Stimulated activated effector memory CD8-positive, alpha-beta T cell treated with anti-CD3 and anti-CD28 coated beads, Interleukin-12 subunit alpha, Interleukin-12 subunit beta, amount 100 ng/mL, for 72 hours (primary cell): ENCODE measurements at regions not wholly inside any gene's neighbourhood (a gene's known extent, or its start where the extent isn't known, plus 50 kb on each side); places are given as distances from the start of the nearest gene placed in this dataset.
A peak's percentile ranks its signal among the peaks of the same experiment; 100 is the strongest.

Experiments
- ATAC-seq: fragments of 150-1000 bp; cut with Tn5 transposase; 2 replicates; pipeline ENCODE4 v1.10.0; 2021
- DNase-seq, 2 donors: peaks; one replicate each; pipeline ENCODE4 v3.0.0; 2021 to 2022; ENCODE audit warnings: low spot score in 2 of 2
- H3K27ac Mint-ChIP-seq: one replicate; pipeline ENCODE4 v1.8.0; 2022; ENCODE audit warnings: mild to moderate bottlenecking, mixed read lengths
- H3K36me3 Mint-ChIP-seq: one replicate; pipeline ENCODE4 v1.8.0; 2022; ENCODE audit warnings: mild to moderate bottlenecking, mixed read lengths
- H3K4me1 Mint-ChIP-seq: one replicate; pipeline ENCODE4 v1.8.0; 2022; ENCODE audit warnings: mixed read lengths
- H3K4me3 Mint-ChIP-seq: one replicate; pipeline ENCODE4 v1.8.0; 2022; ENCODE audit warnings: mild to moderate bottlenecking, mixed read lengths
- H3K9me3 Mint-ChIP-seq: one replicate; pipeline ENCODE4 v1.8.0; 2022; ENCODE audit warnings: mixed read lengths

DNA sequence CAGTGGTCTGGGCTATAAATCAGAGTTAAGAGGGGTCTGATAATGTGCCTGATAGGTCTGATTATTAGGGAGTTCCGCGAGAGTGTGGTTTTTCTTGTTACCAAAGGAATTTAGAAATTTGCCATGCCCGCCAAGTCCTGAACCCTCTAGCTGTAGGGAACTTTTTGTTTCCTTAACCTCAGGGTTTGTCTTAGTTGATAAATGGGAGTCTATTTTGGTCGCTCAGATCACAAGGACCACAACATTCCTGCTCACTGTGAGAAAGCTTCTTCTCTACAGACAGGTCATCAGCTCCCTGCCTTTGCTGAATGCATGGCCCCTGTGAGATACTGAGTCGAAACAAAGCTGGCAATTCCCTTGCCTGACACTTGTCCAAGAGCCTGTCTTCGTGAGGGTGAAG lies 497.8 kb downstream of the HS3ST4 start:
- H3K9me3 Mint-ChIP-seq: peaks cover 9% of the 10 kb centered on the region
- DNase-seq: no peak
- no peak overlapping the region for H3K27ac Mint-ChIP-seq
- no peaks in the 10 kb centered on the region for H3K36me3 Mint-ChIP-seq
- ATAC-seq: no peak
- H3K4me1 Mint-ChIP-seq: no peaks in the 10 kb centered on the region
- H3K4me3 Mint-ChIP-seq: no peak overlapping the region

DNA sequence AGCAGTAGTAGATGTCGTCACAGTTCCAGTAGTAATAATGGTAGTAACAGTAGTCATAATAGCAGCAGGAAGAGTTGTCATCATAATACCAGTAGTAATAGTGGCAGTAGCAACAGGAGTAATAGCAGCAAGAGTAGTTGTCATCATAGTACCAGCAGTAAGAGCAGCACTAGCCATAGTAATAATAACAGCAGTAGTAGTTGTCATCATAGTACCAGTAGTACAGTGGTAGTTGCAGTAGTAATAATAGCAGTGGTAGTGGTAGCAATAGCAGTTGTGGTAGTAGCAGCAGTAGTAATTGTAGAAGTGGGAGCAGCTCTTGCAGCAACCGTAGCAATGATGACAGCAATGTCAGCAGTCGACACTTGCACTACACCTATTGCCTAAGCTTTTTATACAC lies 502.8 kb downstream of the HS3ST4 start:
- Mint-ChIP-seq H3K4me3 (no peak overlapping the region), H3K4me1 (no peaks in the 10 kb centered on the region), H3K27ac (no peak overlapping the region), H3K9me3 (peaks cover 9% of the 10 kb centered on the region), H3K36me3 (no peaks in the 10 kb centered on the region)
- DNase-seq (no peak), ATAC-seq (peak; percentile 40)

DNA sequence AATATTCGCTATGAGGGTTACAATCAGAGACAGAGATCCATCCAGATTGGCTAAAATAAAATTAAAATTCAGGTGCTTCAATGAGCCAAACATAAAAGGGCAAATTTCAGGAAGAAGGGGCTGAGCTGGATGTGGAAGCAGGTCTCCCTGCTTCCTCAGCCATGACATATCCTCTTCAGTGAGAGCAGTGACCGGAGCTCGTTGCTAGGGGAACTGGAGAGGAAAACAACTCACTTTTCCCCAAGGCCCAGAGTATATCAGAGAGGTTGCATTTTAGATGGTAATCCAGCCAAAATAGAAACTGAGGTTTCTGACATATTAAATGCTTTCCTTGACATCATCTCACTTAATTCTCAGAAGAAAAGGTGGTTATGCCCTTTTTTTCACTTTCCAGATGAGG lies 503.5 kb downstream of the HS3ST4 start:
- no peak for DNase-seq
- H3K9me3 Mint-ChIP-seq: peaks cover 9% of the 10 kb centered on the region
- no peaks in the 10 kb centered on the region for H3K36me3 Mint-ChIP-seq
- H3K27ac Mint-ChIP-seq: no peak overlapping the region
- H3K4me3 Mint-ChIP-seq: no peak overlapping the region
- no peaks in the 10 kb centered on the region for H3K4me1 Mint-ChIP-seq
- no peak for ATAC-seq

DNA sequence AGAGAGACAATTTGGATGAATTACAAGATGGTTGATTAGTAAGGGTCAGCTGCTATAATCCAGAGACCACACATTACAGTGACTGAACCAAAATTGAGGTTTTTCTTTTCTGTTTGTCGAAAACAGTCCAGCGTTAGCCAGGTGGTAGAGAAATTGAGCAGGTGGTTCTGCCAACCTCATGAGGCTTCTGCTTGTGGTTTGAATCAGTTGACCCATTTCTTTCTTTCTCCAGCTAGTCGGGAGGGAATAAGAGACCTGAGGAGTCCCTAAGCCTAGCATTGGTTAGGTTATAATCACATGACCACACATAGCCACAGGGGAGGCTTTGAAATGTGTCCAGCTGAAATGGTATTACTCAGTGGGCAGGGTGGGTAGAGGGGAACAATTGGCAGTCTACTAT lies 504.6 kb downstream of the HS3ST4 start:
- ATAC-seq: no peak
- no peak overlapping the region for H3K27ac Mint-ChIP-seq
- no peak for DNase-seq
- no peaks in the 10 kb centered on the region for H3K36me3 Mint-ChIP-seq
- no peak overlapping the region for H3K4me3 Mint-ChIP-seq
- H3K9me3 Mint-ChIP-seq: peaks cover 9% of the 10 kb centered on the region
- H3K4me1 Mint-ChIP-seq: no peaks in the 10 kb centered on the region

DNA sequence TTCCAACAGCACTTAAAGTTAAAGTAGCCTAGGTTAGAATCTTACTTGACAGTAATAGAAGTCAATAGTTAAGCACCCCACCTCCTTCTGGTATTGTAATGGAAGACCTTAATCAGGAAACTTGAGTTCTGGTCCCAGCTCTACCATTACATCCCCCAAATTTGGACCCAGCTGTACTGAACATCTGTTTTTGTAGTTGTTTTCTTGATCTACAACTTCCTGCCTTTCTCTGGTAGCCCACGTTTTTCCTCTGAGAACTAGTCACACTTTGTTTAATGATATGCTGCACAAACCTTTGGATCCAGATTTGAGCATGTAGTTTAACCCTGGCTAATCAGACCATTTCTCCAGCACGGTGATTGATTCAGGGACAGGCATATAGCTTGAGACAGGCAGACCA lies 505.0 kb downstream of the HS3ST4 start:
- no peaks in the 10 kb centered on the region for H3K36me3 Mint-ChIP-seq
- H3K4me1 Mint-ChIP-seq: no peaks in the 10 kb centered on the region
- H3K27ac Mint-ChIP-seq: no peak overlapping the region
- DNase-seq: no peak
- no peak for ATAC-seq
- H3K9me3 Mint-ChIP-seq: peaks cover 9% of the 10 kb centered on the region
- H3K4me3 Mint-ChIP-seq: no peak overlapping the region

DNA sequence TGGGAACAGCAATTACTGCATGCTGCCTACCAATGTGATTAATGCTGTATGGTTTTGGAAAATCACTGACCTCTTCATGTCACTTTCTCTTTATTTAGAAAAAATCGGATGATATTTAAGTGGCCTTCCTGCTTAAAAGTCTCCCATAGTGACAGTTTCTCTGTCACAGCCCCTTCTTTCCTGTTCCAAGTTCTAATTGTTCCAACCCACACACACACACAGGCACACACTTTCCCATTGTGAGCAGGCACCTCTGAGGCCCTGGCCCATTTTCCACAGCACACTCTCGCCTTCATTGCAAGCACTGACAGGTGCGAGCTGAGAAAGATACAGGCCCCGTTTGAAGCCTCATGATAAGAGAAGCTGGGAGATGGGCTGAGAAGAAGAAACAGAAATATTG lies 505.9 kb downstream of the HS3ST4 start:
- DNase-seq (no peak), ATAC-seq (no peak)
- Mint-ChIP-seq H3K4me3 (no peak overlapping the region), H3K36me3 (no peaks in the 10 kb centered on the region), H3K9me3 (peaks cover 9% of the 10 kb centered on the region), H3K27ac (no peak overlapping the region), H3K4me1 (no peaks in the 10 kb centered on the region)

DNA sequence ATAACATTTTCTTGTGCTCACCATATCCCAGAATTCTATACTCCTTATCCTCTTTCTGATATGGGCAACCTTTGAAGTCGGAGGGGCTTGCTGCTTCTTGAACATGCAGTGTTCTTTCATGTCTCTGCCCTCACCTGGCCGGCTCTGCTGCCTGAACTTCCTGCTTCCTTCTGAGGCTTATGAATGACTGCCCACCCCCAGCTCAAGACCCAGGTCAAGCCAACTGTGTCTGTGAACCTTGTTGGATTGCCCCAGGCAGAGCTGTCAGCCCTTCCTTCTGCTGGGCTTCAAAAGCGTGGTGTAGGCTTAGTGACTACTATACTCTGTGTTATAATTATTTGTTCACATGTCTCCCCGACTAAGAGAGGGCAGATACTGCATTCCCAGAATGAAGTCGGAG lies 506.5 kb downstream of the HS3ST4 start:
- DNase-seq (no peak), ATAC-seq (no peak)
- H3K4me1 Mint-ChIP-seq: no peaks in the 10 kb centered on the region
- H3K36me3 Mint-ChIP-seq: no peaks in the 10 kb centered on the region
- no peak overlapping the region for H3K27ac Mint-ChIP-seq
- H3K4me3 Mint-ChIP-seq: no peak overlapping the region
- H3K9me3 Mint-ChIP-seq: peaks cover 10% of the 10 kb centered on the region

DNA sequence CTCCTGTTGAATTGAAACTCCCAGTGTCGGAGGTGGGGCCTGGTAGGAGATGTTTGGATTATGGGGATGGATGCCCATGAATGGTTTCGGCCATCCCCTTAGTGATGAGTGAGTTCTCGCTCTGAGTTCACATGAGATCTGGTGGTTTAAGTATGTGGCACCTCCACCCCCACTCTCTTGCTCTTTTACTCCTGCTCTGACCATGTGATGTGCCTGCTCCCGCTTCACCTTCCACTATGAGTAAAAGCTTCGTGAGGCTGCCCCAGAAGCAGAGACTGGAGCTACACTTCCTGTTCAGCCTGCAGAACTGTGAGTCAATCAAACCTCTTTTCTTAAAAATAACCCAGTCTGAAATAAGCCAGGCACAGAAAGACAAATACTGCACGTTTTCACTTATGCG lies 512.4 kb downstream of the HS3ST4 start:
- H3K4me3 Mint-ChIP-seq: no peak overlapping the region
- H3K9me3 Mint-ChIP-seq: peaks cover 3% of the 10 kb centered on the region
- DNase-seq: no peak
- H3K27ac Mint-ChIP-seq: no peak overlapping the region
- peaks cover 5% of the 10 kb centered on the region for H3K4me1 Mint-ChIP-seq
- no peaks in the 10 kb centered on the region for H3K36me3 Mint-ChIP-seq
- peak; percentile 78 for ATAC-seq

DNA sequence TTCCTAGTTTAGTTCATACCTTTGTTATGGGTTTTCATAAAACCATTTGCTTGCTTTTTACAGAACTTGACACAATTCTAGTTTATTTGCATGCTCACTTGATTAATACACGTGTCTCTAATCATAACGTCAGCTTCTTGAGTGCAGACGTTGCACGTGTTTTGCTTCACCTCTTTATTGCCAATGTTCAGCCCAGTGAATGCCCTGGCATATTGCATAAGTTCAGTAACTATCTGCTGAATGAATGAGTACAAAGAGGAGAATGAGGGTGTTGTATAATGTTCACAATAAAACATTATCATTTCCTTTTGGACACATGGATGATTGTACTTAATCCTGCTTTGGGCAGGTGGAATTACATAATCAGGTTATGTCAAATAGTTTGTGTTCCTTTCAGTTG lies 519.8 kb downstream of the HS3ST4 start:
- H3K36me3 Mint-ChIP-seq: no peaks in the 10 kb centered on the region
- no peak for ATAC-seq
- peaks cover 4% of the 10 kb centered on the region for H3K9me3 Mint-ChIP-seq
- H3K4me3 Mint-ChIP-seq: no peak overlapping the region
- DNase-seq: no peak
- no peak overlapping the region for H3K27ac Mint-ChIP-seq
- H3K4me1 Mint-ChIP-seq: no peaks in the 10 kb centered on the region

DNA sequence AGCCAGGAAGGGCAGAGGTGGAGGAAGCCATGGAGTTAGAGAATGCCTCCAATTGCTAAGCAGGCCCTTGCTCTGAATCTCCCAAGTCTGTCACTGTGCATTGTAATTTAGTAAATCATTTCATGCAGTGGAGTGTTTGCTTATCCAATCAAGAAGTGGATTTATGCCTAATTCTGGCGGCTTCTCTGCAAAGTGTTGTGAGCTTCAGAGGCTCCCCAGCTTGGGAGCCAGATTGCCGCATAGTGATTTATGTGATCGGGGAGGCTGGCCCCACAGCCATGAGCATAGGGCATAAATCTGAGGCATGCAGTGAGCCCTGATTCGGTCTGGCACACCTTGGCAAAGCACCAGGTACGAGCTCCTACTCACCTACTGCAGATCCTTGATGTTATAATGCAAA lies 520.8 kb downstream of the HS3ST4 start:
- DNase-seq: no peak
- Mint-ChIP-seq H3K9me3 (peaks cover 4% of the 10 kb centered on the region), H3K4me3 (no peak overlapping the region), H3K4me1 (no peaks in the 10 kb centered on the region), H3K27ac (no peak overlapping the region), H3K36me3 (no peaks in the 10 kb centered on the region)
- no peak for ATAC-seq

DNA sequence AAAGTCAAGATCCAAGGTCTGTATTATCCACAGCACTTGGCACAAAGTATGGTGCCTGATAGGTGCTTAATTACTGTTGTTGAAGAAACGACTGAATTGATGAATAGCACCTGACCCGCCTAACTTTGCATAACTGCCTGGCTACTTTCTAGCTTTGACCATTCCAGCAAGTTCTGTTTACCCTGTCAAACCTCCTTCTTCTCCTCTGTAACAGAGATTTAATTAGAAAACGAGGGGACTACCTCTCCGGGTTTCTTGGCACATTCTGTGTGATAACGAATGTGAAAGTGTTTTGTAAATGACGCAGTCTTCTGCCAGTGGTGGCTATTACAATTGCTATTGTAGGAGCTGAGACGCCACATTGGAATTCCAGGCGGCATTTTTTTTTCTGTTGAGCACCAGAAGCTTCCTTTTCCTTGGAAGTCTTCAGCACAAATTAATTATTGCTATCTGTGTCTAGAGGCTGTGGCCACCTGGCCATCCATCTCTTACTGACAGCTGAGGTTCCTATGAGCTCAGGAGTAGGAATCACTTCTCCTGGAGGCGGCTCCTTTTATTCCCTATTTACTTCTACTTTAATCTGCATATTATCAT lies 522.9 kb downstream of the HS3ST4 start:
- H3K4me1 Mint-ChIP-seq: no peaks in the 10 kb centered on the region
- no peak for DNase-seq
- ATAC-seq: no peak
- H3K36me3 Mint-ChIP-seq: no peaks in the 10 kb centered on the region
- no peak overlapping the region for H3K27ac Mint-ChIP-seq
- H3K4me3 Mint-ChIP-seq: no peak overlapping the region
- peaks cover 4% of the 10 kb centered on the region for H3K9me3 Mint-ChIP-seq

DNA sequence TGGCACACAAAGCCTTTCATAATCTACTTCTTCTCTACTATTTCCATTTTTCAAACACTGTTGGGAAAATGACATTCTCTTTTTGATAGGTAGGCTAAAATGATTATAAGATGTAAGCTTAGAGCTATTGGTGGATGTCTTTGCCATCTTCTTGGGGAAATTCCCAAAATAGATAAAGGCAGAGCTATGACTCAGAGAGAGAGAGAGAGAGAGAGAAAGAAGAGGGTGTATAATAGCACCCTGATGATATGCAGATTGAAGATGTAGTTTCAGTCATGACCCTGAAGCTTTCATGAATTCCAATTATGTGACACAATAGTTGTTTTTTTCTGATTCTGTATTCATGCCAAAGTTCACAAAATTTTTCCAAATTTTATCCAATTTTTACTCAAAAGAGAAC lies 529.1 kb downstream of the HS3ST4 start:
- no peaks in the 10 kb centered on the region for H3K4me1 Mint-ChIP-seq

DNA sequence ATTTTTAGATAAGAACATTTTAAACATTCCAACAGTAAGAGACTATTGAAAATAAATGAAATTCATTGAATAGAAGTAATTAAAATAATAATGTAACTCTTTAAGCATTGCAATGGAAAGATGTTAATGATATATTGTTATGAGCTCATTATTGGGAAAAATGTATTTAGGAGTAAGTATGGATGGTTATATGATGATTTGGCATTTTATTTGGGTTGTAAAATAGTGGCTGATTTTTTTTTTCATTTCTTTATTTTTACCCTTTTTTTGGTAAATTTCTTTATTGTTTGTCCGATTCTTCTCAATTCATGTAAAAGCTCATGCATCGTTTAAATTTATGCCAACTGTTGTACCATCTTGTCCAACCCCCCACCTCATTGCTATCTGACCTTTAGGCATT lies 539.9 kb downstream of the HS3ST4 start:
- H3K27ac Mint-ChIP-seq: no peak overlapping the region
- H3K4me3 Mint-ChIP-seq: no peak overlapping the region
- DNase-seq (no peak), ATAC-seq (no peak)
- no peaks in the 10 kb centered on the region for H3K36me3 Mint-ChIP-seq
- H3K4me1 Mint-ChIP-seq: no peaks in the 10 kb centered on the region
- H3K9me3 Mint-ChIP-seq: no peaks in the 10 kb centered on the region

More for the DNA sequence above, 529.1 kb downstream of the HS3ST4 start:
- ATAC-seq (peak; percentile 42), DNase-seq (no peak)
- Mint-ChIP-seq H3K27ac (no peak overlapping the region), H3K9me3 (no peaks in the 10 kb centered on the region), H3K4me3 (no peak overlapping the region), H3K36me3 (no peaks in the 10 kb centered on the region)

DNA sequence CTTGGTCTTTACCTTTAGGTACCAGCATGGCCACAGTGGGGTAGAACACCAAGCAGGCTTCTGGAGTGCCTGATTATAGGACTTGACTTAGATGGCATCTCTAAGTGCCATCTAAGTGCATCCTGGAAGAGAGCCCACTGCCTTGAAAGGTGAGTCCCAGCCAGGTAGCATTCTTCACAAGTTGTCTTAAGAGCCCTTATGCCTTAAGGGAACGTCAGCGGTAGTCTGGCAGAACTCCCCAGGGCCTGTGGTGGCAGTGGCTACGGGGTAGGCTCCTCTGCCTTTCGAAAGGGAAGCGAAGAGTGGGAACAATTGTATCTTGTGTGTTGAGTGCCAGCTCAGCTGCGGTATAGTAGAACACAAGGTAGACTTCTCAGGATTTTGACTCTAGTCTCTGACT lies 549.0 kb downstream of the HS3ST4 start:
- no peak overlapping the region for H3K4me3 Mint-ChIP-seq
- ATAC-seq (no peak), DNase-seq (no peak)
- H3K27ac Mint-ChIP-seq: no peak overlapping the region
- no peaks in the 10 kb centered on the region for H3K36me3 Mint-ChIP-seq
- H3K9me3 Mint-ChIP-seq: peaks cover 14% of the 10 kb centered on the region
- H3K4me1 Mint-ChIP-seq: no peaks in the 10 kb centered on the region

DNA sequence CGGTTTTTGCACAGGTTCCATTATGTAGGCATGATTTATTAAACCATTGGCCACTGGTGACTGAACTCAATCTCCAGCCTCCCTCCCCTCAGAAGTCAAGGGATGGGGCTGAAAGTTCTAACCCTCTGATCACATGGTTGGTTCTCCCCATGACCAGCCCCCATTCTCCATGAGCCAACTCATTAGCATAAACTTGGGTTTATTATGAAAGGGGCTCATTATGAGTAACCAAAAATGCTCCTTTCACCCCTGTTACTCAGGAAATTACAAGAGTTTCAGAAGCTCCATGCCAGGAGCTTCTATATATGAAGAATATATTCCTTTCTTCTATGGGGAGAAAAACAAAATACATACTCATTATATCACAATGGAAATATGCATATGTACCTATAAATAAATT lies 555.3 kb downstream of the HS3ST4 start:
- no peak for ATAC-seq
- no peaks in the 10 kb centered on the region for H3K4me1 Mint-ChIP-seq
- H3K36me3 Mint-ChIP-seq: no peaks in the 10 kb centered on the region
- H3K4me3 Mint-ChIP-seq: no peak overlapping the region
- peaks cover 10% of the 10 kb centered on the region for H3K9me3 Mint-ChIP-seq
- H3K27ac Mint-ChIP-seq: no peak overlapping the region
- no peak for DNase-seq

DNA sequence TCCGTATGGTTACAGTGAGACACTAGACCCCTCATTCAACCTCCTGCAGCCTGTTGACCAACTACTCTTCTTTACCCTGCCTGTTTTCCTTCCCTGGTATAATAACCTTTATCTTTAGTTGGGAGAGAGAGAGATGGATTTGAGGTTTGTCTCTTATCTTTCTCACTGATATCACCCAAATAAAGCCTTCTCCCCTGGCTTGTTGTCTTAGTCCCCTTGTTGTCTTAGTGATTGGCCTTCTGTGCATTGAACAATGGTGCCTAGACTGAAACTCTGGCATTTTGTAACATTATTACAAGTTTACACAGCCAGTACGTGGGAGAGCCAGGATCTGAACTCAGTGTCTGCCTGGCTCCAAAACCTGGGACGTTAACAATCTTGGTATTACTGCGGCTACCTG lies 560.8 kb downstream of the HS3ST4 start:
- no peak for DNase-seq
- ATAC-seq: no peak
- Mint-ChIP-seq H3K4me1 (no peaks in the 10 kb centered on the region), H3K4me3 (no peak overlapping the region), H3K36me3 (no peaks in the 10 kb centered on the region), H3K27ac (no peak overlapping the region), H3K9me3 (peaks cover 12% of the 10 kb centered on the region)

DNA sequence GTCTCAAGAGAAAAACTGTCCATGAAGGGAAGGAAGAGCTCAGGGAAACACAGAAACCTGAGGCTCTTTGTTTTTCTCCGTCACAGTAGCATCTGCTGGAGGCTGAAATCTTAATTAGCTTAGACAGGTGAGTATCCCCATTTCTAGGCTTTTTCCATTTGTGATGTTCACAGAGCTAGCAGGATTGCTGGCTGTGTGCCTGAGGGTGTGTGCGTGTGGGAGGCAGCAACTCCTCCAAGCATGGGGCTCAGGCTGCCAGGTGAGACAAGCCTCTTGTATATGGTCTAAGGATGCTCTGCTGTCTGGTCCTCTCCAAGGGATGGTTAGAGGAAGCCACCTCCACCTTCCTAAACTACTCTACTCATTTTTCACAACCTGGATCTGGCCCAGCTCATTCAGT lies 569.9 kb downstream of the HS3ST4 start:
- Mint-ChIP-seq H3K36me3 (no peaks in the 10 kb centered on the region), H3K4me1 (no peaks in the 10 kb centered on the region), H3K27ac (no peak overlapping the region), H3K4me3 (no peak overlapping the region), H3K9me3 (no peaks in the 10 kb centered on the region)
- no peak for ATAC-seq
- no peak for DNase-seq
